C4-2B (cell line): ENCODE measurements at regions not wholly inside any gene's neighbourhood (a gene's known extent, or its start where the extent isn't known, plus 50 kb on each side); places are given as distances from the start of the nearest gene placed in this dataset.

Source experiments
- H3K27ac ChIP-seq: fragments of 450-650 bp; 2 replicates; pipeline ENCODE4 v1.5.1; 2017
- CTCF ChIP-seq: fragments of 450-650 bp; conservative IDR thresholded peaks from 2 replicates; pipeline ENCODE4 v1.5.1; 2017; ENCODE audit warnings: mild to moderate bottlenecking
- ZFX ChIP-seq: fragments of 450-650 bp; IDR thresholded peaks from 2 replicates; pipeline ENCODE4 v1.6.1; 2017

GRCh38 chr4:117660668-117661067, 373.6 kb upstream of the NDST3 start:
- H3K27ac ChIP-seq: no peak overlapping the region
- TF ChIP-seq CTCF (no peak), ZFX (no peak)

DNA sequence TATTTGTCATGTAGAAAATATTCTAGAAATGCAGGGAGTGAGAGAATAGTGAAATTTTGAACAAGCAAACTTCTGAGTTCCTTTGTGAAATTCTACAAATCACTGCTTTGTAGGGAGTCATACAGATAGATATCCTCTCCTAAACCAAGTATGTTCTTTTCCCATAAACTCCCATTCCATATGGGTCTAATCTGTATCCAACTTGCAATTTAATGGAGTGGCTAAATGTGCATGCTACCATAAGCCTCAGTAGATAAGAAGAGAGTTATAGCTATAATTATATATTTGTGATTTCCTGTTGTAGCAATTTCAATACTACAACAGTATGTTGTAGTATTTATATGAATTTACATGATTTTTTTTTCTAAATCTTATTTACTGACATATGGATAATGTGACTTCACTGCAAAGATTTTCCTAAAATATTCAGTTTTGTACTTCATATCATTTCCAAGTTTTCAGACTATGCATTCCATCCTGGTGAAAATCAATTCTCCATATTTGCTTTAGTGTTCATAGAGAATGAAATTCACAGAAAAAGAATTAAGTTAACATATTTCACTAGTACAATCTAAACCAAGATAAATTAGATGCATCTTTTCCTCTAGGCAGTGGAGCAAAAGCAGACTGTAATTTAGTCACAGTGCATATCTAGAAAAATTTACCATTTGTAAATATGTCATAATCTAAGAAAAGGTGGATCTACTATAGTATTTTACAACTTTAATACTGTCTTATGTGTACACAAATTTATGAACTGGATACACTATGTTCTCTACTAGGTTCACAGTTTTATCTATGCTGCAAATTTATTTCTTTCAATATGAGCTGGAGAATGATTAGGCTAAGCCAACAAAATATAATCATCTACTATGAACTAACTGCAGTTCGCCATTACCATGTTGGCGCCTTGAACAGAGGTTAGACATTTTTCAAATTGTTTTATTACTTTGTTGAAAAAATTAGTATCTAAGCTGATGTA, 372.9 kb upstream of the NDST3 start:
- no peak overlapping the region for H3K27ac ChIP-seq

GRCh38 chr4:117664706-117665444, 369.4 kb upstream of the NDST3 start:
- TF ChIP-seq CTCF (no peak), ZFX (no peak)
- H3K27ac ChIP-seq: no peak overlapping the region

More for the DNA sequence above, 372.9 kb upstream of the NDST3 start:
- TF ChIP-seq ZFX (no peak), CTCF (no peak)

GRCh38 chr4:117676153-117676552, 358.1 kb upstream of the NDST3 start:
- H3K27ac ChIP-seq: no peak overlapping the region
- TF ChIP-seq CTCF (no peak), ZFX (no peak)

DNA sequence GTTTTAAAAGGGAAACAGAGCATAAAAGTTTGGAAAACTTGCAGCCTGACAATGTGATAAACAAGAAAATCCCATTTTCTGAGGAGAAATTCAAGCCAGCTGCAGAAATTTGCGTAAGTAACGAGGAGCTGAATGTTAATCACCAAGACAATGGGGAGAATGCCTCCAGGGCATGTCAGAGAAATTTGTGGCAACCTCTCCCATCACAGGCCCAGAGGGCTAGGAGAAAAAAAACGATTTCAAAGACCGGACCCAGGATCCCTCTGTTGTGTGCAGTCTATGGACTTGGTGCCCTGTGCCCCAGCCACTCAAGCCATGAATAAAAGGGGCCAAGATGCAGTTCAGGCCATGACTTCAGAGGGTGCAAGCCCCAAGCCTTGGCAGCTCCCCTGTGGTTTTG, 355.4 kb upstream of the NDST3 start:
- TF ChIP-seq CTCF: no peak
- no peak for TF ChIP-seq ZFX
- no peak overlapping the region for H3K27ac ChIP-seq

GRCh38 chr4:117691572-117692351, 342.5 kb upstream of the NDST3 start:
- no peak overlapping the region for H3K27ac ChIP-seq
- TF ChIP-seq ZFX: no peak
- no peak for TF ChIP-seq CTCF
